ENCODE measurements at regions not wholly inside any gene's neighbourhood (a gene's known extent, or its start where the extent isn't known, plus 50 kb on each side); places are given as distances from the start of the nearest gene placed in this dataset.
"Not testable (repeated sequence)": the region's sequence is repeated elsewhere in the genome, so short reads cannot be mapped to it uniquely, and the experiment has no call there.

GRCh38 chr11:3516934-3517567 lies 124.7 kb downstream of the ART5 start:
- TF ChIP-seq ZNF317 (CRISPR knock-in tag; IDR thresholded peaks at IDR 0.05); DR1 (CRISPR knock-in tag; IDR thresholded peaks at IDR 0.05); MEIS2 (CRISPR knock-in tag; IDR thresholded peaks at IDR 0.05); NFYB (CRISPR knock-in tag; IDR thresholded peaks at IDR 0.05); PHF8 (CRISPR knock-in tag; IDR thresholded peaks at IDR 0.05); POLR2A (IDR thresholded peaks at IDR 0.05; ENCODE audit: insufficient read depth in 1 of 2, low read depth in 2 of 2, low read length in 2 of 2); TFAP4 (IDR thresholded peaks at IDR 0.05; ENCODE audit: borderline replicate concordance, low read depth); KDM1A (CRISPR knock-in tag; IDR thresholded peaks at IDR 0.05); RAD51 (IDR thresholded peaks at IDR 0.05; ENCODE audit: borderline replicate concordance); EP300 (IDR thresholded peaks at IDR 0.05; ENCODE audit: low read depth in 2 of 2, low read length in 2 of 2); EP300 (CRISPR knock-in tag; IDR thresholded peaks at IDR 0.05; ENCODE audit: borderline replicate concordance): not testable (repeated sequence)
- TF ChIP-seq, protein P1, sequence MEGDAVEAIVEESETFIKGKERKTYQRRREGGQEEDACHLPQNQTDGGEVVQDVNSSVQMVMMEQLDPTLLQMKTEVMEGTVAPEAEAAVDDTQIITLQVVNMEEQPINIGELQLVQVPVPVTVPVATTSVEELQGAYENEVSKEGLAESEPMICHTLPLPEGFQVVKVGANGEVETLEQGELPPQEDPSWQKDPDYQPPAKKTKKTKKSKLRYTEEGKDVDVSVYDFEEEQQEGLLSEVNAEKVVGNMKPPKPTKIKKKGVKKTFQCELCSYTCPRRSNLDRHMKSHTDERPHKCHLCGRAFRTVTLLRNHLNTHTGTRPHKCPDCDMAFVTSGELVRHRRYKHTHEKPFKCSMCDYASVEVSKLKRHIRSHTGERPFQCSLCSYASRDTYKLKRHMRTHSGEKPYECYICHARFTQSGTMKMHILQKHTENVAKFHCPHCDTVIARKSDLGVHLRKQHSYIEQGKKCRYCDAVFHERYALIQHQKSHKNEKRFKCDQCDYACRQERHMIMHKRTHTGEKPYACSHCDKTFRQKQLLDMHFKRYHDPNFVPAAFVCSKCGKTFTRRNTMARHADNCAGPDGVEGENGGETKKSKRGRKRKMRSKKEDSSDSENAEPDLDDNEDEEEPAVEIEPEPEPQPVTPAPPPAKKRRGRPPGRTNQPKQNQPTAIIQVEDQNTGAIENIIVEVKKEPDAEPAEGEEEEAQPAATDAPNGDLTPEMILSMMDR (CRISPR knock-in tag; IDR thresholded peaks at IDR 0.05), result not testable (repeated sequence)
- TF ChIP-seq, protein P2, sequence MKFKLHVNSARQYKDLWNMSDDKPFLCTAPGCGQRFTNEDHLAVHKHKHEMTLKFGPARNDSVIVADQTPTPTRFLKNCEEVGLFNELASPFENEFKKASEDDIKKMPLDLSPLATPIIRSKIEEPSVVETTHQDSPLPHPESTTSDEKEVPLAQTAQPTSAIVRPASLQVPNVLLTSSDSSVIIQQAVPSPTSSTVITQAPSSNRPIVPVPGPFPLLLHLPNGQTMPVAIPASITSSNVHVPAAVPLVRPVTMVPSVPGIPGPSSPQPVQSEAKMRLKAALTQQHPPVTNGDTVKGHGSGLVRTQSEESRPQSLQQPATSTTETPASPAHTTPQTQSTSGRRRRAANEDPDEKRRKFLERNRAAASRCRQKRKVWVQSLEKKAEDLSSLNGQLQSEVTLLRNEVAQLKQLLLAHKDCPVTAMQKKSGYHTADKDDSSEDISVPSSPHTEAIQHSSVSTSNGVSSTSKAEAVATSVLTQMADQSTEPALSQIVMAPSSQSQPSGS (CRISPR knock-in tag; IDR thresholded peaks at IDR 0.05), result not testable (repeated sequence)
- TF ChIP-seq, protein P3, sequence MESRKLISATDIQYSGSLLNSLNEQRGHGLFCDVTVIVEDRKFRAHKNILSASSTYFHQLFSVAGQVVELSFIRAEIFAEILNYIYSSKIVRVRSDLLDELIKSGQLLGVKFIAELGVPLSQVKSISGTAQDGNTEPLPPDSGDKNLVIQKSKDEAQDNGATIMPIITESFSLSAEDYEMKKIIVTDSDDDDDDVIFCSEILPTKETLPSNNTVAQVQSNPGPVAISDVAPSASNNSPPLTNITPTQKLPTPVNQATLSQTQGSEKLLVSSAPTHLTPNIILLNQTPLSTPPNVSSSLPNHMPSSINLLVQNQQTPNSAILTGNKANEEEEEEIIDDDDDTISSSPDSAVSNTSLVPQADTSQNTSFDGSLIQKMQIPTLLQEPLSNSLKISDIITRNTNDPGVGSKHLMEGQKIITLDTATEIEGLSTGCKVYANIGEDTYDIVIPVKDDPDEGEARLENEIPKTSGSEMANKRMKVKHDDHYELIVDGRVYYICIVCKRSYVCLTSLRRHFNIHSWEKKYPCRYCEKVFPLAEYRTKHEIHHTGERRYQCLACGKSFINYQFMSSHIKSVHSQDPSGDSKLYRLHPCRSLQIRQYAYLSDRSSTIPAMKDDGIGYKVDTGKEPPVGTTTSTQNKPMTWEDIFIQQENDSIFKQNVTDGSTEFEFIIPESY (CRISPR knock-in tag; IDR thresholded peaks at IDR 0.05), result not testable (repeated sequence)
- TF ChIP-seq, protein P4, sequence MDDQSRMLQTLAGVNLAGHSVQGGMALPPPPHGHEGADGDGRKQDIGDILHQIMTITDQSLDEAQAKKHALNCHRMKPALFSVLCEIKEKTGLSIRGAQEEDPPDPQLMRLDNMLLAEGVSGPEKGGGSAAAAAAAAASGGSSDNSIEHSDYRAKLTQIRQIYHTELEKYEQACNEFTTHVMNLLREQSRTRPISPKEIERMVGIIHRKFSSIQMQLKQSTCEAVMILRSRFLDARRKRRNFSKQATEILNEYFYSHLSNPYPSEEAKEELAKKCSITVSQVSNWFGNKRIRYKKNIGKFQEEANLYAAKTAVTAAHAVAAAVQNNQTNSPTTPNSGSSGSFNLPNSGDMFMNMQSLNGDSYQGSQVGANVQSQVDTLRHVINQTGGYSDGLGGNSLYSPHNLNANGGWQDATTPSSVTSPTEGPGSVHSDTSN (CRISPR knock-in tag; IDR thresholded peaks at IDR 0.05; ENCODE audit: borderline replicate concordance), result not testable (repeated sequence)

All from HepG2 (cell line).